ENCODE measurements at regions not wholly inside any gene's neighbourhood (a gene's known extent, or its start where the extent isn't known, plus 50 kb on each side); places are given as distances from the start of the nearest gene placed in this dataset.

GRCh38 chr18:68472701-68473295 lies 242.1 kb downstream of the TMX3 start:
- TF ChIP-seq CTCF (conservative IDR thresholded peaks at IDR 0.05; ENCODE audit: low read length) = no peak
- no peak for TF ChIP-seq EZH2phosphoT487 (IDR thresholded peaks at IDR 0.05; ENCODE audit: borderline replicate concordance)
